Breast epithelium (tissue), 4 donors: ENCODE measurements at regions not wholly inside any gene's neighbourhood (a gene's known extent, or its start where the extent isn't known, plus 50 kb on each side); places are given as distances from the start of the nearest gene placed in this dataset.

ENCODE experiments used
- DNase-seq, 2 donors: peaks; one replicate each; pipeline ENCODE4 v3.0.0-alpha.2; 2019; ENCODE audit warnings: low spot score in 2 of 2
- H3K27ac ChIP-seq, 2 donors: fragments of 200-600 bp; sonication (generic) in 1 of 2; one replicate each; pipeline ENCODE4 v1.5.1; 2016 to 2019; ENCODE audit warnings: mild to moderate bottlenecking in 1 of 2
- H3K27me3 ChIP-seq, 2 donors: fragments of 200-600 bp; sonication (generic) in 1 of 2; one replicate each; pipeline versions ENCODE4 v1.5.1 to v1.6.0; 2017 to 2019; ENCODE audit warnings: control low read depth in 1 of 2, mild to moderate bottlenecking in 1 of 2
- H3K36me3 ChIP-seq: fragments of 200-600 bp; one replicate; pipeline ENCODE4 v1.5.1; 2019
- H3K4me1 ChIP-seq, 2 donors: fragments of 200-600 bp; sonication (generic); one replicate each; pipeline ENCODE4 v1.5.1; 2016 to 2019; ENCODE audit warnings: control low read depth in 1 of 2
- H3K4me3 ChIP-seq, 3 donors: fragments of 200-600 bp; sonication (generic); 1 replicate in 2 of 3; 2 replicates in 1 of 3; pipeline ENCODE4 v1.5.1; 2016 to 2019; ENCODE audit warnings: mild to moderate bottlenecking in 3 of 3, moderate library complexity in 2 of 3
- H3K9me3 ChIP-seq, 2 donors: fragments of 200-600 bp; sonication (generic) in 1 of 2; one replicate each; pipeline ENCODE4 v1.5.1; 2016 to 2019; ENCODE audit warnings: control low read depth in 1 of 2
- CTCF ChIP-seq, 3 donors: fragments of 450-650 bp; IDR thresholded peaks; one replicate each; pipeline ENCODE4 v1.5.1; 2016 to 2017; ENCODE audit warnings: antibody characterized with exemption in 3 of 3, mild to moderate bottlenecking in 3 of 3, moderate library complexity in 3 of 3
- POLR2A ChIP-seq: fragments of 450-650 bp; IDR thresholded peaks from one replicate; pipeline ENCODE4 v1.6.1; 2016; ENCODE audit warnings: antibody characterized with exemption, mild to moderate bottlenecking, moderate library complexity
- POLR2AphosphoS5 ChIP-seq, 3 donors: sonication (generic); formaldehyde crosslinking; IDR thresholded peaks; one replicate each; pipeline ENCODE4 v1.6.1; 2017; ENCODE audit warnings: antibody characterized with exemption in 3 of 3
- intact Hi-C: fragments of 100-400 bp; cut with DNase I; formaldehyde crosslinking; loops from one replicate; pipeline ENCODE4 v1.15.1; 2023; ENCODE audit warnings: low total_unique reads

GRCh38 chr7:22607180-22607579, 107.2 kb upstream of the STEAP1B start:
- Histone ChIP-seq H3K4me1 (no peaks in the 10 kb centered on the region), H3K27ac (peak overlapping the region in 1 of 2 donors; percentile 62), H3K36me3 (no peaks in the 10 kb centered on the region), H3K9me3 (no peaks in the 10 kb centered on the region), H3K27me3 (no peaks in the 10 kb centered on the region), H3K4me3 (no peak overlapping the region)
- TF ChIP-seq CTCF (IDR thresholded peaks at IDR 0.05) (no peak), POLR2AphosphoS5 (IDR thresholded peaks at IDR 0.05) (peak in 2 of 3 donors; percentile 13 to 50)
- intact Hi-C loops, result loop anchor here (10.0 kb wide), 1 partner anchor 108 kb away; no protein-coding TSS in a partner anchor
- no peak for DNase-seq

GRCh38 chr7:22604246-22604645, 104.3 kb upstream of the STEAP1B start:
- TF ChIP-seq POLR2A, result no peak
- TF ChIP-seq CTCF (IDR thresholded peaks at IDR 0.05), result no peak
- no peak for TF ChIP-seq POLR2AphosphoS5 (IDR thresholded peaks at IDR 0.05)
- DNase-seq, result no peak
- no peaks in the 10 kb centered on the region for H3K27me3 ChIP-seq
- no peaks in the 10 kb centered on the region for H3K36me3 ChIP-seq
- H3K9me3 ChIP-seq, result no peaks in the 10 kb centered on the region
- no peaks in the 10 kb centered on the region for H3K4me1 ChIP-seq
- intact Hi-C loops, result loop anchor here (10.0 kb wide), 1 partner anchor 111 kb away; no protein-coding TSS in a partner anchor
- no peak overlapping the region for H3K27ac ChIP-seq
- no peak overlapping the region for H3K4me3 ChIP-seq

GRCh38 chr7:22601812-22602565, 102.0 kb upstream of the STEAP1B start:
- no peaks in the 10 kb centered on the region for H3K9me3 ChIP-seq
- H3K4me1 ChIP-seq, result no peaks in the 10 kb centered on the region
- TF ChIP-seq POLR2A, result no peak
- no peak for TF ChIP-seq POLR2AphosphoS5 (IDR thresholded peaks at IDR 0.05)
- no peak for TF ChIP-seq CTCF (IDR thresholded peaks at IDR 0.05)
- H3K27ac ChIP-seq, result peak overlapping the region in 1 of 2 donors; percentile 71
- no peak for DNase-seq
- H3K4me3 ChIP-seq, result no peak overlapping the region
- H3K27me3 ChIP-seq, result no peaks in the 10 kb centered on the region
- intact Hi-C loops, result loop anchor here (10.0 kb wide), 1 partner anchor 113 kb away; no protein-coding TSS in a partner anchor
- H3K36me3 ChIP-seq, result no peaks in the 10 kb centered on the region

GRCh38 chr7:22601408-22601807, 101.4 kb upstream of the STEAP1B start:
- intact Hi-C loops, result loop anchor here (10.0 kb wide), 1 partner anchor 113 kb away; no protein-coding TSS in a partner anchor
- no peak overlapping the region for H3K27ac ChIP-seq
- no peaks in the 10 kb centered on the region for H3K36me3 ChIP-seq
- TF ChIP-seq CTCF (IDR thresholded peaks at IDR 0.05) (no peak), POLR2A (no peak), POLR2AphosphoS5 (IDR thresholded peaks at IDR 0.05) (no peak)
- no peak for DNase-seq
- H3K4me1 ChIP-seq, result no peaks in the 10 kb centered on the region
- H3K27me3 ChIP-seq, result no peaks in the 10 kb centered on the region
- no peaks in the 10 kb centered on the region for H3K9me3 ChIP-seq
- H3K4me3 ChIP-seq, result no peak overlapping the region

GRCh38 chr7:22601003-22601402, 101.0 kb upstream of the STEAP1B start:
- H3K36me3 ChIP-seq, result no peaks in the 10 kb centered on the region
- no peak for DNase-seq
- H3K27ac ChIP-seq, result no peak overlapping the region
- H3K4me3 ChIP-seq, result no peak overlapping the region
- H3K9me3 ChIP-seq, result no peaks in the 10 kb centered on the region
- intact Hi-C loops, result loop anchor here (10.0 kb wide), 1 partner anchor 114 kb away; no protein-coding TSS in a partner anchor
- H3K27me3 ChIP-seq, result no peaks in the 10 kb centered on the region
- TF ChIP-seq POLR2A, result no peak
- TF ChIP-seq POLR2AphosphoS5 (IDR thresholded peaks at IDR 0.05), result no peak
- TF ChIP-seq CTCF (IDR thresholded peaks at IDR 0.05), result no peak
- H3K4me1 ChIP-seq, result no peaks in the 10 kb centered on the region
